ENCODE measurements at regions not wholly inside any gene's neighbourhood (a gene's known extent, or its start where the extent isn't known, plus 50 kb on each side); places are given as distances from the start of the nearest gene placed in this dataset.

GRCh38 chr5:56520986-56521730, 288.0 kb upstream of the ANKRD55 start:
- Histone ChIP-seq H3K36me3 (no peaks in the 10 kb centered on the region), H3K27ac (no peak overlapping the region), H3K27me3 (no peaks in the 10 kb centered on the region), H3K4me3 (ENCODE audit: low read depth in 1 of 2, low read length in 1 of 2) (no peak overlapping the region), H3K4me1 (ENCODE audit: control insufficient read depth in 1 of 2, insufficient read depth in 1 of 2, low read depth in 1 of 2, low read length in 1 of 2) (peaks cover 13 to 14% of the 10 kb centered on the region in 2 experiments), H3K9me3 (no peaks in the 10 kb centered on the region)
- no peak for TF ChIP-seq CTCF (IDR thresholded peaks at IDR 0.05)

- Histone ChIP-seq H3K27ac (no peak overlapping the region), H3K27me3 (no peaks in the 10 kb centered on the region), H3K36me3 (no peaks in the 10 kb centered on the region), H3K4me1 (ENCODE audit: control insufficient read depth in 1 of 2, insufficient read depth in 1 of 2, low read depth in 1 of 2, low read length in 1 of 2) (peaks cover 17 to 18% of the 10 kb centered on the region in 2 experiments), H3K9me3 (no peaks in the 10 kb centered on the region), H3K4me3 (ENCODE audit: low read depth in 1 of 2, low read length in 1 of 2) (no peak overlapping the region)
- no peak for TF ChIP-seq CTCF (IDR thresholded peaks at IDR 0.05)
Observed at GRCh38 chr5:56518820-56519219, 285.7 kb upstream of the ANKRD55 start.

- Histone ChIP-seq H3K36me3 (no peaks in the 10 kb centered on the region), H3K4me3 (ENCODE audit: low read depth in 1 of 2, low read length in 1 of 2) (no peak overlapping the region), H3K4me1 (ENCODE audit: control insufficient read depth in 1 of 2, insufficient read depth in 1 of 2, low read depth in 1 of 2, low read length in 1 of 2) (peaks cover 17 to 18% of the 10 kb centered on the region in 2 experiments), H3K27me3 (no peaks in the 10 kb centered on the region), H3K27ac (peak overlapping the region; percentile 11), H3K9me3 (no peaks in the 10 kb centered on the region)
- no peak for TF ChIP-seq CTCF (IDR thresholded peaks at IDR 0.05)
Observed at GRCh38 chr5:56517011-56517416, 283.9 kb upstream of the ANKRD55 start.

- Histone ChIP-seq H3K27ac (peak overlapping the region; percentile 14), H3K4me1 (ENCODE audit: control insufficient read depth in 1 of 2, insufficient read depth in 1 of 2, low read depth in 1 of 2, low read length in 1 of 2) (peaks cover 17 to 18% of the 10 kb centered on the region in 2 experiments), H3K9me3 (no peaks in the 10 kb centered on the region), H3K36me3 (no peaks in the 10 kb centered on the region), H3K27me3 (no peaks in the 10 kb centered on the region), H3K4me3 (ENCODE audit: low read depth in 1 of 2, low read length in 1 of 2) (no peak overlapping the region)
- no peak for TF ChIP-seq CTCF (IDR thresholded peaks at IDR 0.05)
Observed at GRCh38 chr5:56516441-56516840, 283.3 kb upstream of the ANKRD55 start.

- TF ChIP-seq CTCF (IDR thresholded peaks at IDR 0.05) = no peak
- H3K27ac ChIP-seq = peak overlapping the region; percentile 14
Observed at GRCh38 chr5:56516035-56516434, 282.9 kb upstream of the ANKRD55 start.

More at GRCh38 chr5:56516035-56516434, 282.9 kb upstream of the ANKRD55 start:
- H3K4me3 ChIP-seq (ENCODE audit: low read depth in 1 of 2, low read length in 1 of 2) = no peak overlapping the region
- no peaks in the 10 kb centered on the region for H3K36me3 ChIP-seq
- H3K9me3 ChIP-seq = no peaks in the 10 kb centered on the region
- H3K27me3 ChIP-seq = no peaks in the 10 kb centered on the region
- peaks cover 17 to 18% of the 10 kb centered on the region in 2 experiments for H3K4me1 ChIP-seq (ENCODE audit: control insufficient read depth in 1 of 2, insufficient read depth in 1 of 2, low read depth in 1 of 2, low read length in 1 of 2)

Measured in neutrophil (primary cell).